ENCODE measurements at regions not wholly inside any gene's neighbourhood (a gene's known extent, or its start where the extent isn't known, plus 50 kb on each side); places are given as distances from the start of the nearest gene placed in this dataset.

DNA sequence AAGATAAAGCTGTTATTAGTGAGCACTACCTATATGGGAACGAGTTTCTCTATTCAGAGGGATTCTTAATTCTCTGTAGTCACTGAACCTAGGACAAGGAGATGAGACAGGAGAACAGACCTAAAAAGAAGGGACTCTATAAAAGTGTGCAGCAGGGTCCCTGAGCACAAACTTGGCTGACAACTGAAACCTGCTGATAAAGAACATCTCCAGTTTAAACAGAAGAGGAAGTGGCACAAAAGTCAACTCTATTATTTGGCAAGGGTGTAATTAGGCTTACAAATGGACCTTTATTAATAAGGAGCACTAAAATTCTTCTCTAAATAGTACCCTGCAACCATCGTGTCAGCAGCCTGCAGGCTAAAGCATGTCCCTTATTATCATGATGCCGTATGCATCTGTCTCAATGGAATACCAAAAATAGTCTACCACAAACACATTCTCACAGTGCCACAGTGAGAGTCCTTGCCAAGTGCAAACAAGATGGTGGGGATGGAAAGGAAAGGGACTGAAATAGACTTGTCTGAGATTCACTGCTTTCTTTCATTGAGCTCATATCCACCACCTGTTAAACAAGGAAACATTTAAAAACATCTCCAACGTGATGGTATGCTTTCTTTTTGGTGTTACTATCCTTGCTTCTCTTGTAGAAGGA lies 260.2 kb downstream of the INSIG2 start:
- intact Hi-C loops (cut with DNase I) = no loop called here
- WGBS = 44% methylated on average over 4 of the region's 4 CpGs
- Histone ChIP-seq H3K4me1 (ENCODE audit: control insufficient read depth, insufficient read depth, low read length) (no peaks in the 10 kb centered on the region), H3K9me3 (ENCODE audit: control insufficient read depth, low read length) (no peaks in the 10 kb centered on the region), H3K27ac (ENCODE audit: low read length) (no peak overlapping the region), H3K4me3 (ENCODE audit: low read length) (no peak overlapping the region), H3K27me3 (ENCODE audit: control insufficient read depth, insufficient read depth) (no peaks in the 10 kb centered on the region)
- ATAC-seq (no peak), DNase-seq (no peak)

DNA sequence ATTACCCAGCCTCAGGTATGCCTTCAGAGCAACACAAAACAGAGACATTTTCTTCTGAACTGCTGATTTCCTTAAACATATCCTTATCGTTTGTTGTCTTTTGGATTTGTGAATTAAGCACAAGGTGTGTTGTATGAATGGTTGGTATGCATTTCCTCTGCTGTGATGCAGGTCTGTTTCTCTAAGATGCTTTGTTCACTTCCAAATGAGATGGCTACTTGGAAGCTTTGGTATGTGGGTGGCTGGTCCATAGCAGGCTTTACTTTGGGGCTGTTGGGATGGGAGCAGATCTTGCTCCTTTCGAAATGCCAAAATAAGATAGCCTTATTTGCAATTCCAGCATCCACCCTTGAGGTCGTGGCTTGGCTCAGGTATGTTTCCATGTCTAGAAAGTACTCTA lies 257.2 kb downstream of the INSIG2 start:
- Histone ChIP-seq H3K4me3 (ENCODE audit: low read length) (no peak overlapping the region), H3K4me1 (ENCODE audit: control insufficient read depth, insufficient read depth, low read length) (no peaks in the 10 kb centered on the region), H3K27me3 (ENCODE audit: control insufficient read depth, insufficient read depth) (no peaks in the 10 kb centered on the region), H3K27ac (ENCODE audit: low read length) (no peak overlapping the region), H3K9me3 (ENCODE audit: control insufficient read depth, low read length) (no peaks in the 10 kb centered on the region)
- 74% methylated on average over 3 of the region's 3 CpGs for WGBS
- no peak for DNase-seq
- ATAC-seq = no peak
- intact Hi-C loops (cut with DNase I) = no loop called here

DNA sequence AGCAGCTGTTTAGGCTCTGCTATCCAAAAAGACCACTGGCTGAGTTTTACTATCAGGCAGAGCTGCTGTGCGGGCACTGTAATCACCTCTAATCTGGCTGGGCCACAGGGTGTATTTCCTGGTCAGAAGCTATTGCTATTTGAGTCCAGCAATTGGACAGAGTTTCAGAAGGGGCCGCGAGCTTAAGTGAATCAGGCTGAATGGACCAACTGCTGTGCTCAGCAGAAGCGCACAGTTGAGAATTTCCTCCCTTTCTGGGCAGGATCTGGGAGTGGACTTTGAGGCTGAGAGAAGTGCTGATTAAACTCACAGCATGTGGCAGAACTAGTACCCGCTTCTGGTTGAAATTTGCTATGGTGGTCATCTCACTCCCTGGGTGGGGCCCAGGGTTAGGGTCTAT lies 251.8 kb downstream of the INSIG2 start:
- no peaks in the 10 kb centered on the region for H3K9me3 ChIP-seq (ENCODE audit: control insufficient read depth, low read length)
- H3K4me3 ChIP-seq (ENCODE audit: low read length) = no peak overlapping the region
- intact Hi-C loops (cut with DNase I) = no loop called here
- DNase-seq (no peak), ATAC-seq (no peak)
- no peaks in the 10 kb centered on the region for H3K4me1 ChIP-seq (ENCODE audit: control insufficient read depth, insufficient read depth, low read length)
- no peak overlapping the region for H3K27ac ChIP-seq (ENCODE audit: low read length)
- WGBS = 60% methylated on average over 5 of the region's 5 CpGs
- no peaks in the 10 kb centered on the region for H3K27me3 ChIP-seq (ENCODE audit: control insufficient read depth, insufficient read depth)

DNA sequence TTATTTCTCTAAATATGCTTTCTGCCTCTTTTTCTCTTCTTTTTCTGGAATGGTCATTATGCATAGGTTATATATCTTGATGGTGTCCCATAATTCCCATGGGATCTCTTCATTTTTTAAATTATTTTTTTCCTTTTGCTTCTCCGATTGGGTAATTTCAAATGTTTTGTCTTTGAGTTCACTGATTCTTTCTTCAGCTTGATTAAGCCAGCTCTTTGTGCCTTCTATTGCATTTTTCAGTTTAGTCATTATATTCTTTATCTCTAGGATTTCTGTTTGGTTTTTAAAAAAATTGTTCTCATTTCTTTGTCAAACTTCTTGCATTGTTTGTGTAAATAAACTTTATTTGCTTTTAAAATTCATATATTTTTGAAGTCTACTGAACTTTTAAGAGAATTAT lies 251.1 kb downstream of the INSIG2 start:
- no peak for DNase-seq
- ATAC-seq = no peak
- Histone ChIP-seq H3K27ac (ENCODE audit: low read length) (no peak overlapping the region), H3K9me3 (ENCODE audit: control insufficient read depth, low read length) (no peaks in the 10 kb centered on the region), H3K27me3 (ENCODE audit: control insufficient read depth, insufficient read depth) (no peaks in the 10 kb centered on the region), H3K4me3 (ENCODE audit: low read length) (no peak overlapping the region), H3K4me1 (ENCODE audit: control insufficient read depth, insufficient read depth, low read length) (no peaks in the 10 kb centered on the region)
- intact Hi-C loops (cut with DNase I) = no loop called here
- WGBS = 99% methylated on average over 1 of the region's 1 CpG

DNA sequence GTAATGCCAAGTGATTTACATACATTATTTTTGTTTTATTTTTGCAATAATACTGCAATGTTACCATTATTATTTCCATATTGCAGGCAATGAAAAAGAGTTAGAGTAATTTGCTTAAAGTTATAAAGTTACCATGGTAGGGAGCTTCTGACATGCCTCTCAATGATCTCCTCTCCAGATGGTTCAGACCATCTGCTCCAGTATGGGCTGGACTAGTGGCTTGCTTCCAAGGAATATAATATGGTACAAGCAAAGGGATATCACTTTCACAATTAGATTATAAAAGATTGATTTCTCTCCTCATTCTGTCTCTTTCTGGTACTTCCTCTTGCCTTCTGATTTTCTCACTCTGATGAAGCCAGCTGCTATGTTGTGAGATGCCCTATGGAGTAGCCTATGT lies 245.4 kb downstream of the INSIG2 start:
- no peak overlapping the region for H3K27ac ChIP-seq (ENCODE audit: low read length)
- ATAC-seq (no peak), DNase-seq (no peak)
- no peak overlapping the region for H3K4me3 ChIP-seq (ENCODE audit: low read length)
- H3K27me3 ChIP-seq (ENCODE audit: control insufficient read depth, insufficient read depth) = no peaks in the 10 kb centered on the region
- no peaks in the 10 kb centered on the region for H3K9me3 ChIP-seq (ENCODE audit: control insufficient read depth, low read length)
- intact Hi-C loops (cut with DNase I) = no loop called here
- H3K4me1 ChIP-seq (ENCODE audit: control insufficient read depth, insufficient read depth, low read length) = no peaks in the 10 kb centered on the region

DNA sequence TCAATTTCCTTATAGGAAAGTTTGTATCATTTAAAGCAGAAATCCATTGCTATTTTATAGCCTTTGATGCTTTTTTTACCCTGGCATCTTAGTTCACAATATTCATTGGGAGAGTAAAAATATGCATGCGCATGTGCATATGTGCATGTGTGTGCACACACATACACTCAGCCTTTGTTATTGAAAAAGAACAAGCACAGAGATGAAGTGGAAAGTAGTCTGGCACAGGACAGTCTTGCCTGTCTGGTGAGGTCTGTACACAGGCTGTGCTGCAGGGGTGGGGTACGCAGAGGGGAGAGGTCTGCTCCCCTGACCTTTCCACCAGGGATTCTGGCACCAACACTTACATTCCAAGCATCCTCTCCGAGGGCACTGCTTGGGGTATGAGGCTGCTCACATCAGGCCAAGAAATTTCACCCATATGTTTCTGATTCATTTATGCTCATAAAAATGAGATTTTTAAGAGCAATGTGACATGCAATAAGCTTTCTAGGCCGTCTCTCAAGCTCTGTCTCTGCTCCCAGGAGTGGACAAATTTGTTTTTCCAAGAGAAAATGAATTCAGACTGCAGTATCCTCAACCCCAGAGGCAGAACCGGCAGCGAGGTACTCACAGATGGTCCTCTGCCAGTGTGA lies 237.2 kb downstream of the INSIG2 start:
- DNase-seq (no peak), ATAC-seq (no peak)
- WGBS = 61% methylated on average over 6 of the region's 6 CpGs
- no peaks in the 10 kb centered on the region for H3K4me1 ChIP-seq (ENCODE audit: control insufficient read depth, insufficient read depth, low read length)
- intact Hi-C loops (cut with DNase I) = no loop called here
- no peaks in the 10 kb centered on the region for H3K27me3 ChIP-seq (ENCODE audit: control insufficient read depth, insufficient read depth)
- H3K27ac ChIP-seq (ENCODE audit: low read length) = no peak overlapping the region
- no peak overlapping the region for H3K4me3 ChIP-seq (ENCODE audit: low read length)
- H3K9me3 ChIP-seq (ENCODE audit: control insufficient read depth, low read length) = no peaks in the 10 kb centered on the region

DNA sequence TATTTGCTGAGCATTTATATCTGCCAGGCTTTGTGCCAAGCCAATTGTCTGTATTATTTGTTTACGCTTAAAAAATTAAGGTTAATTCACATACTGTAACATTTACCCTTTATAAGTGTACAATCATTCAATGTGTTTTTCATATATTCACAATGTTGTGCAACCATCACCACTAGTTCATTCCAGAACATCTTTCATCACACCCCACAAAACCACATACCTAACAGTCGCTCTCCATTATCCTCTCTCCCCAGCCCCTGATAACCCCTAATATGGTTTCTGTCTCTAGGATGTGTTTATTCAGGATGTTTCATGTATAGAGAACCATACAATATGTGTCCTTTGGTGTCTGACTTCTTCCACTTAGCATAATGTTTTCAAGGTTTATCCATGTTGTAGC lies 234.1 kb downstream of the INSIG2 start:
- intact Hi-C loops (cut with DNase I) = no loop called here
- Histone ChIP-seq H3K4me1 (ENCODE audit: control insufficient read depth, insufficient read depth, low read length) (no peaks in the 10 kb centered on the region), H3K9me3 (ENCODE audit: control insufficient read depth, low read length) (no peaks in the 10 kb centered on the region), H3K27me3 (ENCODE audit: control insufficient read depth, insufficient read depth) (no peaks in the 10 kb centered on the region), H3K27ac (ENCODE audit: low read length) (no peak overlapping the region), H3K4me3 (ENCODE audit: low read length) (no peak overlapping the region)
- WGBS = 70% methylated on average over 2 of the region's 2 CpGs
- no peak for ATAC-seq
- DNase-seq = no peak

DNA sequence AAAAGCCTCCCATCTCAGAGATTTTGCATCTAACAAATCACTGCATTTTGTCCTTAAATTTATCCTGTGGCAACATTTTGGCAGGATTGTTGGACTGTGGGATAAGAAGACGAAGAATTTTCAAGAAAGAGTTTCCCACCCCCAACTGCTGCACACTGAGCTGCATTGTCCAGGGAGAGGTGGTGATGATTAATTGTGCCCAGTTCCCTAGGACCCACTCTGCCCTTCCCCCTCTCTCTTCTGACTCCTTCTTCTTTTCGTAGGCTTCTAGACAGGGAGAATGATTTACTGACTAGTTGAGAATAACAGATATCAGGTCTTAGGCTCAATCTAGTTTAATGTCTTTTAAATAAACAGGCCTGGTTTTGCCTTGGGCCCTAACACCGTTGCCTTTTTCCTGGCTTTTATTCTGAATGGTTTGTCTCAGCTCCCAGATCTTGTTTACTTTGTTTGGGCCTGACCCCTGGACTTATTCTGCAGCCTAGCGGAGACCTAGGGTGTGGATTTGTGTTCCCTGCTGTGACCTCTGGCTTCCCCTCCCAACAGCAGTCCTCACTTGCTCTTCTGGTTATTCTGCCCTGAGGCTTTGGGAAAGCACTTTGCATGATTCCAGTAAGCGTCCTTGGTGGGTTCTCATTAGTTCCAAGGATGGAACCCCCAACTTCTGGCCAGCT lies 233.3 kb downstream of the INSIG2 start:
- Histone ChIP-seq H3K27me3 (ENCODE audit: control insufficient read depth, insufficient read depth) (no peaks in the 10 kb centered on the region), H3K27ac (ENCODE audit: low read length) (no peak overlapping the region), H3K4me3 (ENCODE audit: low read length) (no peak overlapping the region), H3K4me1 (ENCODE audit: control insufficient read depth, insufficient read depth, low read length) (no peaks in the 10 kb centered on the region), H3K9me3 (ENCODE audit: control insufficient read depth, low read length) (no peaks in the 10 kb centered on the region)
- ATAC-seq (peak in 1 of 2 donors; percentile 45), DNase-seq (no peak)
- intact Hi-C loops (cut with DNase I) = no loop called here
- WGBS = 28% methylated on average over 5 of the region's 5 CpGs

DNA sequence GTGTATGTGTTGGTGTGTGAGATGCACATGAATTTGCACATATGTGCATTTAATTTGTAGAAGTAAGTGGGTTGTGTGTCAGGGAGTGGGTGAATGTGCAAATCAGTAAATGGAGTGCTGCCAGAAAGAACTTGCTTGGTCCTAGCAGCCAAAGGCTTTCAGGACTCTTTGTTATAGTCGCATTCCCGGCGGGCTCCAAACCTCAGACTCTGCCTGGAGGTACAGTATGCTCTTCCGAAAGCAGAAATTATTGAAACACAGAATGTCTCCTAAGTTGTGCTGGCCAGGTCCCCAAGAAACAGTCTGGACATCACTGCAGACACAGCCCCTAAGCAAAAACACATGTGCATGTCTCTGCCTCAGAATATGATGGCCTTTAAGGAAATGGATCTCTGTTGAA lies 232.4 kb downstream of the INSIG2 start:
- ATAC-seq = no peak
- Histone ChIP-seq H3K4me1 (ENCODE audit: control insufficient read depth, insufficient read depth, low read length) (no peaks in the 10 kb centered on the region), H3K9me3 (ENCODE audit: control insufficient read depth, low read length) (no peaks in the 10 kb centered on the region), H3K27ac (ENCODE audit: low read length) (no peak overlapping the region), H3K27me3 (ENCODE audit: control insufficient read depth, insufficient read depth) (no peaks in the 10 kb centered on the region), H3K4me3 (ENCODE audit: low read length) (no peak overlapping the region)
- intact Hi-C loops (cut with DNase I) = no loop called here
- 60% methylated on average over 4 of the region's 4 CpGs for WGBS
- no peak for DNase-seq

DNA sequence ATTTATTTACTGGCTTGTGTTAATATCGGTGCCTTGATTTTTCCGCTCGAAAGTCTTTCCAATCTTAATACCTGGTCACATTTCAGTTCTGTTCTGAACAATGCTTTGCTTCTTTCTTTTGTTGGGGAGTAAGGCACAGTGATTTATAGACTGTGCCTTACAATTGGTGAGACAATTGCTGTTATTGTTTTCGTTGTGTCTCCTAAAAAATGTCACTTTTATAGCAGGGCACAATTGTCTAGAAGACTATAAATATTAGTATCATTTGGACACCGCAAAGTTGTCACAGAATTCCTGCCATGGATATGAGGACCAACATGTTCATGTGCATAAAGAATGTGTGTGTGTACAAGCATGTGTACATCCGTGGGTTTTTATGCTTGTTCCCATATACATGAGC lies 231.9 kb downstream of the INSIG2 start:
- no peak for ATAC-seq
- intact Hi-C loops (cut with DNase I) = no loop called here
- H3K4me1 ChIP-seq (ENCODE audit: control insufficient read depth, insufficient read depth, low read length) = no peaks in the 10 kb centered on the region
- no peak for DNase-seq
- WGBS = 72% methylated on average over 6 of the region's 6 CpGs
- H3K27me3 ChIP-seq (ENCODE audit: control insufficient read depth, insufficient read depth) = no peaks in the 10 kb centered on the region
- H3K9me3 ChIP-seq (ENCODE audit: control insufficient read depth, low read length) = no peaks in the 10 kb centered on the region
- H3K4me3 ChIP-seq (ENCODE audit: low read length) = no peak overlapping the region
- H3K27ac ChIP-seq (ENCODE audit: low read length) = no peak overlapping the region

DNA sequence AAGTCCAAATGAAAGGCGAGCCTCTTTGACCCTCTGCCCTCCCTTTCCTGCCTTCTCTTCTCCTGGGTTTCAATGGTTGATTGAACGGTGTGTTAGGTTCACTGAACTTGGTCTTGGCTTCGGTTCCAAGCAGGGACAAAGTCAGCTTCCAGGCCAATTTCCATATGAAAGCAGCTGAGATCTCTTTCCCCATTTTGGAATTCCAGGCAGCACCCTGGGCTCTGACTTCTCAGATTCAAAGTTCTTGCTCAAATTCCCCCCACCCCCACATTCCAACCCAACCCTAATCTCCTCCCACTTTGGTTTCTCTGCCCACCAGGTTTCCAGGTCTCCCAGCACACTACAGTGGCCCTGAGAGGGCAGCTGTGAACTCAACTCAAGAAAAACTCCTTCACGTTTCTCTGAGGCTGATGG lies 231.0 kb downstream of the INSIG2 start:
- no peaks in the 10 kb centered on the region for H3K27me3 ChIP-seq (ENCODE audit: control insufficient read depth, insufficient read depth)
- no peak overlapping the region for H3K27ac ChIP-seq (ENCODE audit: low read length)
- H3K4me1 ChIP-seq (ENCODE audit: control insufficient read depth, insufficient read depth, low read length) = no peaks in the 10 kb centered on the region
- no peaks in the 10 kb centered on the region for H3K9me3 ChIP-seq (ENCODE audit: control insufficient read depth, low read length)
- DNase-seq (no peak), ATAC-seq (no peak)
- no peak overlapping the region for H3K4me3 ChIP-seq (ENCODE audit: low read length)
- WGBS = 5% methylated on average over 4 of the region's 4 CpGs
- intact Hi-C loops (cut with DNase I) = no loop called here

Measured in right cardiac atrium (tissue), 5 donors.